ENCODE measurements at regions not wholly inside any gene's neighbourhood (a gene's known extent, or its start where the extent isn't known, plus 50 kb on each side); places are given as distances from the start of the nearest gene placed in this dataset.

DNA sequence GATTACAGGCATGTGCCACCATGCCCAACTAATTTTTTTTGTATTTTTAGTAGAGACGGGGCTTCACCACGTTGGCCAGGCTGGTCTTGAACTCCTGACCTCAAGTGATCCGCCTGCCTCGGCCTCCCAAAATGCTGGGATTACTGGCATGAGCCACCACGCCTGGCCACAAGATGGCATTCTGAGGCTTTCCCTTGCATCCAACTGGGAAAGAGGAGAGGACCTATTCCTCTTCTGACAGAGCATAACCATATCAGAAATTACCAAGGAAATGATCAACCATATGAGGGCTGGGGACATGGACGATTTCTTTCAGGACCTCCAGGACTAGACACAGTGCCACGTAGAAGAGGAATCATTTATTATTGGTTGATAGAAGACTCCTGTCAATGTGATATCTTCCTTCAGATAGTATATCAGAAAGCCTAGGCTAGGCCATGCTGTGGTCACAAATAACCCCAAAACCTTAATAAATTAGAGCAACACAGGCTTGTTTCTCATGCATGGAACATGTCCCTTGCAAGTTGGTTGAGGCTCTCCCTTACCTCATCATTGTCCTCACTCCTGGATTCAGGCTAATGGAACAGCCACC lies 372.3 kb upstream of the IL12A start:
- no peaks in the 10 kb centered on the region for H3K9me3 ChIP-seq
- peaks cover 0 to 14% (median 9%) of the 10 kb centered on the region in 9 donors for H3K4me1 ChIP-seq
- intact Hi-C loops (cut with DNase I), result loop anchor here (1.0 to 10.0 kb wide), 10 partner anchors 118 to 391 kb away; no protein-coding TSS in a partner anchor
- TF ChIP-seq, protein P1, sequence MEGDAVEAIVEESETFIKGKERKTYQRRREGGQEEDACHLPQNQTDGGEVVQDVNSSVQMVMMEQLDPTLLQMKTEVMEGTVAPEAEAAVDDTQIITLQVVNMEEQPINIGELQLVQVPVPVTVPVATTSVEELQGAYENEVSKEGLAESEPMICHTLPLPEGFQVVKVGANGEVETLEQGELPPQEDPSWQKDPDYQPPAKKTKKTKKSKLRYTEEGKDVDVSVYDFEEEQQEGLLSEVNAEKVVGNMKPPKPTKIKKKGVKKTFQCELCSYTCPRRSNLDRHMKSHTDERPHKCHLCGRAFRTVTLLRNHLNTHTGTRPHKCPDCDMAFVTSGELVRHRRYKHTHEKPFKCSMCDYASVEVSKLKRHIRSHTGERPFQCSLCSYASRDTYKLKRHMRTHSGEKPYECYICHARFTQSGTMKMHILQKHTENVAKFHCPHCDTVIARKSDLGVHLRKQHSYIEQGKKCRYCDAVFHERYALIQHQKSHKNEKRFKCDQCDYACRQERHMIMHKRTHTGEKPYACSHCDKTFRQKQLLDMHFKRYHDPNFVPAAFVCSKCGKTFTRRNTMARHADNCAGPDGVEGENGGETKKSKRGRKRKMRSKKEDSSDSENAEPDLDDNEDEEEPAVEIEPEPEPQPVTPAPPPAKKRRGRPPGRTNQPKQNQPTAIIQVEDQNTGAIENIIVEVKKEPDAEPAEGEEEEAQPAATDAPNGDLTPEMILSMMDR (IDR thresholded peaks at IDR 0.05), result peak; percentile 57 to 78 (median 70)
- WGBS, 2 donors, result 56 to 63% methylated on average over 7 of the region's 7 CpGs
- H3K4me3 ChIP-seq, result no peak overlapping the region
- H3K27me3 ChIP-seq, result no peaks in the 10 kb centered on the region
- peak in 7 of 8 donors; percentile 52 to 81 (median 73) for ATAC-seq
- no peaks in the 10 kb centered on the region for H3K36me3 ChIP-seq
- DNase-seq, result peak; percentile 36 to 43
- no peak overlapping the region for H3K27ac ChIP-seq

DNA sequence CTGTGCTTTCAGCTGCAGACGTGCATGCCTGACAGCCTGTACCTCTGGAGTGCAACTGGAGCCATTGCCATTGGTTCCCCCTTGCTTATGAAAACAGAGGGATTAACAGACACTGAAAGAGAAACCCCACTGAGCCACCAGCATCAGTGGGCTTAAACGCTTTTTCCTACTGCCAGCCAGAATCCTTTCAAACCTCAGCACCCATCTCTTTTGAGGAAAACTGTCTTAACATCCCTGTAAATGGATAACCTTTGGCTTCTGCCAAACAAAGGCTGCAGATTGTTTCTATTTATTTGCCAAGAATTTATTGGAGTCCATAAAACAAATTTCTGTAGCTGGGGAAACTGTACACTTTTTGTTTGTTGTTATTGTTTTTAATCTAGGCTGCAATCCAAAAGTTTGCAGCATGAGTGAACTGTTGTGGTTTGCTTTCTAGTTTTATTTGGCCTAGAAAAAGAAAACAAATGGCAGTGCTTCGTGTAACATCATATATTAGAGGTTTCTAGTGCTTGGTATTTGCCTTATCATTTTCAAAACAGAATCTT lies 369.2 kb upstream of the IL12A start:
- no peaks in the 10 kb centered on the region for H3K36me3 ChIP-seq
- H3K4me1 ChIP-seq, result peaks cover 0 to 23% (median 10%) of the 10 kb centered on the region in 9 donors
- 33 to 41% methylated on average over 3 of the region's 3 CpGs for WGBS, 2 donors
- intact Hi-C loops (cut with DNase I), result loop anchor here (5.0 to 10.0 kb wide), 7 partner anchors 115 to 388 kb away; no protein-coding TSS in a partner anchor
- no peaks in the 10 kb centered on the region for H3K27me3 ChIP-seq
- no peaks in the 10 kb centered on the region for H3K9me3 ChIP-seq
- ATAC-seq (no peak), DNase-seq (no peak)
- TF ChIP-seq, protein P1 (IDR thresholded peaks at IDR 0.05), result no peak
- H3K27ac ChIP-seq, result no peak overlapping the region
- no peak overlapping the region for H3K4me3 ChIP-seq

DNA sequence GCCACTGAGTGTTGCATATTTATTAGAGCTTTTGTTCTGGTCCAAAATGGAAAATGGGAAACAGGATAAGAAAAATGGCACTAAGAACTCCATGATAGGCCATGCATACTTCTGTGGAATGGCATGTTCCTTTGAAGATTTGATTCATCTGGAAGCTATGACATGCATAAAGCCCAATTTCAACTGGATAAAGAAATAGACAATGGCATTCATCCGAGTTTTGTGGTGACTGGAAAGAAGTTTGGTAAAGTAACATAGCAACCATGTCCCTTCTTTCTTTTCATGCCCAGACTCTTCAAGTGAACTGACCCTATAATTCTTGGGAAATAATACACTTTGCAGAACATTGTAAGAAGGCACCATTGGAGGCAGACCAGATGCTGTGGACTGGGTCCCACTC lies 368.4 kb upstream of the IL12A start:
- H3K27ac ChIP-seq, result no peak overlapping the region
- no peaks in the 10 kb centered on the region for H3K36me3 ChIP-seq
- intact Hi-C loops (cut with DNase I), result loop anchor here in 4 of 10 donors (5.0 to 10.0 kb wide), 2 partner anchors 52 to 115 kb away; no protein-coding TSS in a partner anchor
- DNase-seq (no peak), ATAC-seq (no peak)
- no peaks in the 10 kb centered on the region for H3K9me3 ChIP-seq
- H3K4me3 ChIP-seq, result no peak overlapping the region
- whole genome bisulfite sequencing, 2 donors, result 91 to 95% methylated on average over 1 of the region's 1 CpG
- no peaks in the 10 kb centered on the region for H3K27me3 ChIP-seq
- peaks cover 0 to 23% (median 10%) of the 10 kb centered on the region in 9 donors for H3K4me1 ChIP-seq
- TF ChIP-seq, protein P1 (IDR thresholded peaks at IDR 0.05), result no peak

DNA sequence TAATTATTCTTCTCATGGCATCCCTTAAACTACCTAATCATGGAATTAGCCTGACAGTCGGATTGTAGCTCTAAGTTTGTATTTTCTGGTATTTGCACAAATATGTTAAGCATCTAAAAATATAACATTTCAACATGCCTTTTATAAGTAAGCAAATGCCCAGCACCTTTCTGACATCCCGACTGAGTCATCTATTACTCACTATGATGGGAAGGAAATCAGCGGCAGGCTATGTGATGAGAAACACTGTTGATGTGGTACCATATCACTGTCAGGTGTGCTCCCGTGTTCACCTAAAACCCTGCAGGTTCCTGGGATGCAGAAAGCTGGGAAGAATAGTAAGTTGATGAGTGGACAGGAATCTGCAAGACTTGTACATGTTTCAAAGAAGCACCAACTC lies 367.8 kb upstream of the IL12A start:
- Histone ChIP-seq H3K36me3 (no peaks in the 10 kb centered on the region), H3K9me3 (no peaks in the 10 kb centered on the region), H3K4me1 (peaks cover 0 to 23% (median 10%) of the 10 kb centered on the region in 9 donors), H3K27ac (no peak overlapping the region), H3K27me3 (no peaks in the 10 kb centered on the region), H3K4me3 (no peak overlapping the region)
- 82 to 83% methylated on average over 4 of the region's 4 CpGs for WGBS, 2 donors
- intact Hi-C loops (cut with DNase I), result loop anchor here in 4 of 10 donors (5.0 to 10.0 kb wide), 2 partner anchors 51 to 114 kb away; no protein-coding TSS in a partner anchor
- ATAC-seq, result no peak
- TF ChIP-seq, protein P1 (IDR thresholded peaks at IDR 0.05), result no peak
- no peak for DNase-seq
